ENCODE measurements at regions not wholly inside any gene's neighbourhood (a gene's known extent, or its start where the extent isn't known, plus 50 kb on each side); places are given as distances from the start of the nearest gene placed in this dataset.

- Histone ChIP-seq H3K4me2 (ENCODE audit: low read depth, low read length, poor library complexity, severe bottlenecking) (peak overlapping the region; percentile 55), H3K9ac (ENCODE audit: low read depth, low read length, poor library complexity, severe bottlenecking) (no peak overlapping the region), H2AFZ (ENCODE audit: low read length) (no peak overlapping the region), H3K4me1 (ENCODE audit: insufficient read depth, low read length, poor library complexity, severe bottlenecking) (peaks cover 11% of the 10 kb centered on the region), H3K79me2 (ENCODE audit: insufficient read depth, low read length) (no peaks in the 10 kb centered on the region), H3K4me3 (ENCODE audit: low read length, poor library complexity, severe bottlenecking) (no peak overlapping the region), H3K9me2 (replicated peaks; ENCODE audit: low read depth, low read length) (no peaks in the 10 kb centered on the region), H3K9me3 (ENCODE audit: insufficient read depth, low read depth, low read length) (peaks cover 2% of the 10 kb centered on the region; the same call in 1 of the 2 replicates), H3K27me3 (ENCODE audit: insufficient read depth, low read length, poor library complexity, severe bottlenecking) (no peaks in the 10 kb centered on the region), H3K36me3 (ENCODE audit: insufficient read depth, low read length) (no peaks in the 10 kb centered on the region), H3F3A (ENCODE audit: low read depth) (no peaks in the 10 kb centered on the region), H4K20me1 (ENCODE audit: insufficient read depth, low read length, poor library complexity, severe bottlenecking) (no peaks in the 10 kb centered on the region)
- TF ChIP-seq EZH2phosphoT487 (IDR thresholded peaks at IDR 0.05; ENCODE audit: borderline replicate concordance) = no peak
- TF ChIP-seq, protein P1, sequence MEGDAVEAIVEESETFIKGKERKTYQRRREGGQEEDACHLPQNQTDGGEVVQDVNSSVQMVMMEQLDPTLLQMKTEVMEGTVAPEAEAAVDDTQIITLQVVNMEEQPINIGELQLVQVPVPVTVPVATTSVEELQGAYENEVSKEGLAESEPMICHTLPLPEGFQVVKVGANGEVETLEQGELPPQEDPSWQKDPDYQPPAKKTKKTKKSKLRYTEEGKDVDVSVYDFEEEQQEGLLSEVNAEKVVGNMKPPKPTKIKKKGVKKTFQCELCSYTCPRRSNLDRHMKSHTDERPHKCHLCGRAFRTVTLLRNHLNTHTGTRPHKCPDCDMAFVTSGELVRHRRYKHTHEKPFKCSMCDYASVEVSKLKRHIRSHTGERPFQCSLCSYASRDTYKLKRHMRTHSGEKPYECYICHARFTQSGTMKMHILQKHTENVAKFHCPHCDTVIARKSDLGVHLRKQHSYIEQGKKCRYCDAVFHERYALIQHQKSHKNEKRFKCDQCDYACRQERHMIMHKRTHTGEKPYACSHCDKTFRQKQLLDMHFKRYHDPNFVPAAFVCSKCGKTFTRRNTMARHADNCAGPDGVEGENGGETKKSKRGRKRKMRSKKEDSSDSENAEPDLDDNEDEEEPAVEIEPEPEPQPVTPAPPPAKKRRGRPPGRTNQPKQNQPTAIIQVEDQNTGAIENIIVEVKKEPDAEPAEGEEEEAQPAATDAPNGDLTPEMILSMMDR (conservative IDR thresholded peaks at IDR 0.05; ENCODE audit: low read length) = no peak
Observed at GRCh38 chr11:134582770-134583095, 170.7 kb upstream of the B3GAT1 start.

GRCh38 chr11:134581966-134582769 lies 170.1 kb upstream of the B3GAT1 start:
- Histone ChIP-seq H3K4me2 (ENCODE audit: low read depth, low read length, poor library complexity, severe bottlenecking) (peak overlapping the region; percentile 55), H3K9me2 (replicated peaks; ENCODE audit: low read depth, low read length) (no peaks in the 10 kb centered on the region), H3K27me3 (ENCODE audit: insufficient read depth, low read length, poor library complexity, severe bottlenecking) (no peaks in the 10 kb centered on the region), H3F3A (ENCODE audit: low read depth) (no peaks in the 10 kb centered on the region), H3K36me3 (ENCODE audit: insufficient read depth, low read length) (no peaks in the 10 kb centered on the region), H3K9ac (ENCODE audit: low read depth, low read length, poor library complexity, severe bottlenecking) (no peak overlapping the region), H3K4me1 (ENCODE audit: insufficient read depth, low read length, poor library complexity, severe bottlenecking) (peaks cover 11% of the 10 kb centered on the region), H3K79me2 (ENCODE audit: insufficient read depth, low read length) (no peaks in the 10 kb centered on the region), H4K20me1 (ENCODE audit: insufficient read depth, low read length, poor library complexity, severe bottlenecking) (no peaks in the 10 kb centered on the region), H2AFZ (ENCODE audit: low read length) (no peak overlapping the region), H3K9me3 (ENCODE audit: insufficient read depth, low read depth, low read length) (peaks cover 3% of the 10 kb centered on the region; the same call in 1 of the 2 replicates), H3K4me3 (ENCODE audit: low read length, poor library complexity, severe bottlenecking) (no peak overlapping the region)
- TF ChIP-seq, protein P1 (conservative IDR thresholded peaks at IDR 0.05; ENCODE audit: low read length) = no peak
- no peak for TF ChIP-seq EZH2phosphoT487 (IDR thresholded peaks at IDR 0.05; ENCODE audit: borderline replicate concordance)

DNA sequence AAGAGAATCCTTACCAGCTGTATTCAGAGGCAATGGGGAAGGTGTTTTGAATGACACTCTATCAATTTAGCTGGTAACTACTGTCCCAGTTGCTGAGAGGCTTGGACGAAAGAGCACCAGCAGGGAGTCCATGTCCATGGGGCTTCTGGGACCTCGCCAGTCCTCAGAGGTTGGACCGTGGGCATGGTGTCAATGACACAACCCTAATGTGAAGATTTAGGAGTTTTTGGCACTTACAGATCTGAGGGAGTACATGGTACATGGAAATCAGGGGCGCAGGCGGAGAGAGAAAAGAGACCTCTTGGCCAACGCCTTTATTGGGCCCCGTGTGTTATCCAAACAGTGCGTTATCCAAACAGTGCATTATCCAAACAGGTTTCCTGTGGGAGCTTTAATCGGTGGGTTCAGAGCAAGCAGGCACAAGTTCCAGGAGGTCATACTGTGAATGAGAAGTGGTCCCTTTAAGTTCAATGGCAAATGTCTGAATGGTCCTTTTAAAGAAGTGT lies 169.1 kb upstream of the B3GAT1 start:
- no peaks in the 10 kb centered on the region for H3F3A ChIP-seq (ENCODE audit: low read depth)
- H3K36me3 ChIP-seq (ENCODE audit: insufficient read depth, low read length) = no peaks in the 10 kb centered on the region
- H3K4me3 ChIP-seq (ENCODE audit: low read length, poor library complexity, severe bottlenecking) = no peak overlapping the region
- H3K9me2 ChIP-seq (replicated peaks; ENCODE audit: low read depth, low read length) = no peaks in the 10 kb centered on the region
- no peaks in the 10 kb centered on the region for H3K27me3 ChIP-seq (ENCODE audit: insufficient read depth, low read length, poor library complexity, severe bottlenecking)
- no peaks in the 10 kb centered on the region for H3K79me2 ChIP-seq (ENCODE audit: insufficient read depth, low read length)
- no peaks in the 10 kb centered on the region for H4K20me1 ChIP-seq (ENCODE audit: insufficient read depth, low read length, poor library complexity, severe bottlenecking)
- no peak overlapping the region for H3K4me2 ChIP-seq (ENCODE audit: low read depth, low read length, poor library complexity, severe bottlenecking)
- H2AFZ ChIP-seq (ENCODE audit: low read length) = no peak overlapping the region
- TF ChIP-seq EZH2phosphoT487 (IDR thresholded peaks at IDR 0.05; ENCODE audit: borderline replicate concordance) = no peak
- TF ChIP-seq, protein P1 (conservative IDR thresholded peaks at IDR 0.05; ENCODE audit: low read length) = no peak
- H3K9me3 ChIP-seq (ENCODE audit: insufficient read depth, low read depth, low read length) = peaks cover 3% of the 10 kb centered on the region; the same call in 1 of the 2 replicates
- H3K9ac ChIP-seq (ENCODE audit: low read depth, low read length, poor library complexity, severe bottlenecking) = no peak overlapping the region
- H3K4me1 ChIP-seq (ENCODE audit: insufficient read depth, low read length, poor library complexity, severe bottlenecking) = peaks cover 11% of the 10 kb centered on the region

Data from Loucy (cell line).